HCT116 (cell line): ENCODE measurements at regions not wholly inside any gene's neighbourhood (a gene's known extent, or its start where the extent isn't known, plus 50 kb on each side); places are given as distances from the start of the nearest gene placed in this dataset.

Source experiments
- ATAC-seq: fragments of 200-7000 bp; cut with Tn5 transposase; 2 replicates; pipeline ENCODE4 v1.9.1; 2020; ENCODE audit warnings: mild to moderate bottlenecking, moderate library complexity
- BruUV-seq: library from RNA; stranded (reverse); fragments of 400-500 nt; replicated peaks from 2 replicates; lab custom pipeline; 2021; lab: Mats Ljungman, UMichigan
- CTCF ChIA-PET: fragments of 300-600 bp; sonication (Branson Sonifier 250); formaldehyde crosslinking; loops from one replicate; lab custom pipeline; 2021; ENCODE audit warnings: antibody characterized with exemption; lab: Charles Lee
- POLR2A ChIA-PET: fragments of 300-600, 350-600 bp; sonication (Branson Sonifier 250); formaldehyde crosslinking; loops from one replicate; lab custom pipeline; 2021; ENCODE audit warnings: antibody characterized with exemption; lab: Charles Lee
- RAD21 ChIA-PET, 2 experiments: fragments of 300-600 bp; sonication (Branson Sonifier 250); formaldehyde crosslinking; loops; one replicate each; lab custom pipeline; 2023; ENCODE audit warnings: low total read pairs in 2 of 2; ENCODE audit not compliant: uncharacterized antibody in 2 of 2, unreplicated experiment in 2 of 2, low non-redundant PET in 1 of 2; lab: Charles Lee
- DNase-seq: peaks from one replicate; pipeline ENCODE4 v3.0.0-alpha.2; 2010; ENCODE audit warnings: low read depth, low spot score
- H2AFZ ChIP-seq: fragments of 200-600 bp; shearing (Covaris generic), sonication (generic); 2 replicates; pipeline ENCODE4 v1.6.1; 2017; ENCODE audit warnings: low read depth, mixed run types, mixed read lengths, antibody characterized with exemption, low read length; ENCODE audit not compliant: poor library complexity, severe bottlenecking
- H3K27ac ChIP-seq: 2 replicates; pipeline ENCODE4 v1.5.1; 2012; ENCODE audit warnings: low read depth, low read length
- H3K27me3 ChIP-seq: fragments of 200-600 bp; sonication (generic); 2 replicates; pipeline ENCODE4 v1.6.1; 2016; ENCODE audit warnings: mixed run types, low read length, mixed read lengths; ENCODE audit not compliant: insufficient read depth
- H3K36me3 ChIP-seq, 2 experiments: fragments of 200-500 bp in 1 of 2; fragments of 200-600 bp in 1 of 2; sonication (Bioruptor generic) in 1 of 2; sonication (generic) in 1 of 2; 2 replicates each; pipeline versions ENCODE4 v1.5.1 to v1.6.1; 2014 to 2016; ENCODE audit warnings: low read length in 2 of 2, inconsistent platforms in 1 of 2, mixed read lengths in 1 of 2, mixed run types in 1 of 2; ENCODE audit not compliant: insufficient read depth in 2 of 2, control insufficient read depth in 1 of 2
- H3K4me1 ChIP-seq, 2 experiments: fragments of 200-600 bp in 1 of 2; sonication (generic) in 1 of 2; 2 replicates each; pipeline versions ENCODE4 v1.5.1 to v1.6.1; 2012 to 2017; ENCODE audit warnings: low read length in 2 of 2, inconsistent platforms in 1 of 2, mild to moderate bottlenecking in 1 of 2, mixed read lengths in 1 of 2, mixed run types in 1 of 2, moderate library complexity in 1 of 2; ENCODE audit not compliant: insufficient read depth in 2 of 2, control insufficient read depth in 1 of 2
- H3K4me2 ChIP-seq: fragments of 200-600 bp; sonication (generic); 2 replicates; pipeline ENCODE4 v1.6.1; 2017; ENCODE audit warnings: mixed run types, low read length, mixed read lengths
- H3K4me3 ChIP-seq, 2 experiments: fragments of 200-600 bp in 1 of 2; sonication (generic) in 1 of 2; replicated peaks in 1 of 2; 2 replicates each; pipeline ENCODE4 v1.5.1; 2011 to 2016; ENCODE audit warnings: low read length in 2 of 2, control low read depth in 1 of 2, low read depth in 1 of 2, mild to moderate bottlenecking in 1 of 2, mixed read lengths in 1 of 2, mixed run types in 1 of 2
- H3K79me2 ChIP-seq: fragments of 200-600 bp; sonication (generic); 2 replicates; pipeline ENCODE4 v1.6.1; 2017; ENCODE audit warnings: mild to moderate bottlenecking, mixed run types, low read length, moderate library complexity, mixed read lengths; ENCODE audit not compliant: insufficient read depth
- H3K9ac ChIP-seq: fragments of 200-600 bp; sonication (generic); 2 replicates; pipeline ENCODE4 v1.6.1; 2016; ENCODE audit warnings: low read length, mixed read lengths
- H3K9me2 ChIP-seq: fragments of 200-600 bp; sonication (generic), shearing (Covaris generic); 2 replicates; pipeline ENCODE4 v1.6.1; 2017; ENCODE audit warnings: mixed run types, mild to moderate bottlenecking, moderate library complexity; ENCODE audit not compliant: insufficient read depth
- H3K9me3 ChIP-seq, 2 experiments: fragments of 200-500 bp in 1 of 2; fragments of 200-600 bp in 1 of 2; sonication (Bioruptor generic) in 1 of 2; sonication (generic) in 1 of 2; 2 replicates each; pipeline ENCODE4 v1.6.1; 2014 to 2017; ENCODE audit warnings: low read length in 2 of 2, mixed read lengths in 2 of 2, inconsistent platforms in 1 of 2, low read depth in 1 of 2, mild to moderate bottlenecking in 1 of 2, mixed run types in 1 of 2, moderate library complexity in 1 of 2; ENCODE audit not compliant: control insufficient read depth in 1 of 2, insufficient read depth in 1 of 2
- H4K20me1 ChIP-seq: fragments of 200-600 bp; sonication (generic), shearing (Covaris generic); 2 replicates; pipeline ENCODE4 v1.6.1; 2017; ENCODE audit warnings: mixed run types, mild to moderate bottlenecking, moderate library complexity; ENCODE audit not compliant: insufficient read depth
- FOSL1 ChIP-seq: IDR thresholded peaks from 2 replicates; pipeline ENCODE4 v1.6.1; 2012; ENCODE audit warnings: low read depth
- POLR2AphosphoS5 ChIP-seq: IDR thresholded peaks from 2 replicates; pipeline ENCODE4 v1.6.1; 2011; ENCODE audit warnings: mild to moderate bottlenecking, low read depth, low read length, moderate library complexity
- SRF ChIP-seq: IDR thresholded peaks from 2 replicates; pipeline ENCODE4 v1.6.1; 2012; ENCODE audit warnings: low read depth
- ZFX ChIP-seq: fragments of 450-650 bp; IDR thresholded peaks from 2 replicates; pipeline ENCODE4 v1.6.1; 2017
- ZNF274 ChIP-seq: fragments of 200-500 bp; sonication (Bioruptor generic); IDR thresholded peaks from 2 replicates; pipeline ENCODE4 v1.6.1; 2014; ENCODE audit warnings: mild to moderate bottlenecking, low read depth, low read length, inconsistent platforms
- intact Hi-C: fragments of 100-400 bp; cut with micrococcal nuclease; formaldehyde crosslinking; loops from 2 replicates; pipeline ENCODE4 v1.10.0; 2022
- TF ChIP-seq, protein P1 (sequence below), 3 experiments: fragments of 200-600 bp in 1 of 3; sonication (generic) in 1 of 3; IDR thresholded peaks in 2 of 3; conservative IDR thresholded peaks in 1 of 3; 2 replicates each; pipeline ENCODE4 v1.5.1; 2012 to 2017; ENCODE audit warnings: low read depth in 2 of 3, low read length in 2 of 3, antibody characterized with exemption in 1 of 3, borderline replicate concordance in 1 of 3, control low read depth in 1 of 3, mild to moderate bottlenecking in 1 of 3, mixed read lengths in 1 of 3, mixed run types in 1 of 3, moderate library complexity in 1 of 3; ENCODE audit not compliant: insufficient read depth in 1 of 3

DNA sequence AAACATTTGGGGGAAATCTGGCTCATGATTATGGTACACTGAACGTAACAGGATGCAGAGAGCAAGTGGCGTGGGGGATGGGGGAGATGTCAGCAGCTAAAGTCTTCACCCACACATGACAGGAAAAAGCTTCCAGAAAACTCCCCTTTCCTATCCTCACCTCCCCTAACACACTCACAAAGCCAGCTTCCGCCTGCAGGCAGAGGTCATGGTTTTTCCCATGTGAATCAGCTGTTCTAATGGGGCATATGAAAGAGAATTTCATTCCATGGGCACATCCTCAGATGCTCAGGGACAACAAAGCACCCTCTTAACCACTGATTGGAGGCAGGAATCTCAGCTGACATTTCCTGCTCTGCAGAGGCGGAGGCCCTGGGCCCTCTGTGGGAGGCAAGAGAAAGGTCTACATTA lies 129.1 kb downstream of the TSN start (continued):
- TF ChIP-seq, protein P1, sequence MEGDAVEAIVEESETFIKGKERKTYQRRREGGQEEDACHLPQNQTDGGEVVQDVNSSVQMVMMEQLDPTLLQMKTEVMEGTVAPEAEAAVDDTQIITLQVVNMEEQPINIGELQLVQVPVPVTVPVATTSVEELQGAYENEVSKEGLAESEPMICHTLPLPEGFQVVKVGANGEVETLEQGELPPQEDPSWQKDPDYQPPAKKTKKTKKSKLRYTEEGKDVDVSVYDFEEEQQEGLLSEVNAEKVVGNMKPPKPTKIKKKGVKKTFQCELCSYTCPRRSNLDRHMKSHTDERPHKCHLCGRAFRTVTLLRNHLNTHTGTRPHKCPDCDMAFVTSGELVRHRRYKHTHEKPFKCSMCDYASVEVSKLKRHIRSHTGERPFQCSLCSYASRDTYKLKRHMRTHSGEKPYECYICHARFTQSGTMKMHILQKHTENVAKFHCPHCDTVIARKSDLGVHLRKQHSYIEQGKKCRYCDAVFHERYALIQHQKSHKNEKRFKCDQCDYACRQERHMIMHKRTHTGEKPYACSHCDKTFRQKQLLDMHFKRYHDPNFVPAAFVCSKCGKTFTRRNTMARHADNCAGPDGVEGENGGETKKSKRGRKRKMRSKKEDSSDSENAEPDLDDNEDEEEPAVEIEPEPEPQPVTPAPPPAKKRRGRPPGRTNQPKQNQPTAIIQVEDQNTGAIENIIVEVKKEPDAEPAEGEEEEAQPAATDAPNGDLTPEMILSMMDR (IDR thresholded peaks at IDR 0.05 in 2 of 3, conservative IDR thresholded peaks at IDR 0.05 in 1 of 3; ENCODE audit: borderline replicate concordance in 1 of 3, insufficient read depth in 1 of 3, low read depth in 2 of 3, low read length in 2 of 3) = no peak
- TF ChIP-seq FOSL1 (no peak), SRF (no peak)

DNA sequence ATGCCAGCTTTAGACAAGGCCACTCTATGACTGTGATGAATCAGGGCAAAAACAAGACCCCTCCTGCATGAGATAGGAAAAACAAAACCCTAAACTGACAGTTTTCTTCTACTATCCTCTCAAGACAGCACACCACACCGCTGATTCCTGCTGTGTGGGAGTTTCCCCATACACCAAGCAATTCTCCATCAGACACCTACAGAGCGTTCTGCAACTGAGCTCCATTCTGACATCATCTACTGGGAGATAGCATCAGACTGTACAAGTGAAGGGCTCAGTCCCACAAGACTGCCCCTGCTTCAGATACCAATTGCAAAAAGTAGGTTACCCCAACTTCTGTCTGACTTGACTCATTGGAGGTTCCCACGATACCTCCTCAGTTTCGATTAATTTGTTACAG lies 130.6 kb downstream of the TSN start:
- H3K36me3 ChIP-seq = no peaks in the 10 kb centered on the region
- no peak overlapping the region for H3K27ac ChIP-seq
- no peak overlapping the region for H3K9ac ChIP-seq
- BruUV-seq = no TSS peak
- no peaks in the 10 kb centered on the region for H3K4me1 ChIP-seq
- no peaks in the 10 kb centered on the region for H3K9me3 ChIP-seq
- H3K4me3 ChIP-seq = no peak overlapping the region
- ChIA-PET POLR2A (no interaction called here), CTCF (interaction anchor here (1.0 kb wide), 1 partner anchor 12 kb away, joined by 4 read pairs; no protein-coding TSS in a partner anchor), RAD21 (interaction anchor here in 1 of 2 experiments (0.6 kb wide), 1 partner anchor 21 kb away, joined by 3 read pairs; no protein-coding TSS in a partner anchor)
- no peaks in the 10 kb centered on the region for H4K20me1 ChIP-seq
- DNase-seq (no peak), ATAC-seq (no peak)
- intact Hi-C loops = no loop called here
- no peak overlapping the region for H2AFZ ChIP-seq
- TF ChIP-seq POLR2AphosphoS5 (no peak), ZFX (no peak), ZNF274 (no peak)
- no peaks in the 10 kb centered on the region for H3K79me2 ChIP-seq
- no peak overlapping the region for H3K4me2 ChIP-seq
- H3K9me2 ChIP-seq = no peaks in the 10 kb centered on the region
- H3K27me3 ChIP-seq = peaks cover 20% of the 10 kb centered on the region
